Osteocyte (in vitro differentiated cells): ENCODE measurements at regions not wholly inside any gene's neighbourhood (a gene's known extent, or its start where the extent isn't known, plus 50 kb on each side); places are given as distances from the start of the nearest gene placed in this dataset.

Experiments used
- DNase-seq: peaks from one replicate; pipeline ENCODE4 v3.0.0; 2021; ENCODE audit warnings: mixed read lengths; ENCODE audit not compliant: unreplicated experiment; ENCODE audit errors: extremely low spot score
- H3K27ac Mint-ChIP-seq: one replicate; pipeline ENCODE4 v1.8.0; 2021; ENCODE audit warnings: mild to moderate bottlenecking, mixed read lengths; ENCODE audit not compliant: unreplicated experiment
- H3K27me3 Mint-ChIP-seq: one replicate; pipeline ENCODE4 v1.8.0; 2021; ENCODE audit warnings: mixed read lengths; ENCODE audit not compliant: unreplicated experiment
- H3K36me3 Mint-ChIP-seq: one replicate; pipeline ENCODE4 v1.8.0; 2021; ENCODE audit warnings: mixed read lengths; ENCODE audit not compliant: unreplicated experiment
- H3K4me1 Mint-ChIP-seq: one replicate; pipeline ENCODE4 v1.8.0; 2021; ENCODE audit warnings: mixed read lengths; ENCODE audit not compliant: unreplicated experiment
- H3K4me3 Mint-ChIP-seq: one replicate; pipeline ENCODE4 v1.8.0; 2021; ENCODE audit warnings: mild to moderate bottlenecking, moderate library complexity, mixed read lengths; ENCODE audit not compliant: unreplicated experiment
- H3K9me3 Mint-ChIP-seq: one replicate; pipeline ENCODE4 v1.8.0; 2021; ENCODE audit warnings: mixed read lengths; ENCODE audit not compliant: unreplicated experiment
- TF ChIP-seq, protein P1 (sequence below): fragments of 200-600 bp; sonication (generic); IDR thresholded peaks from 2 replicates; pipeline ENCODE4 v1.5.0; 2021; ENCODE audit warnings: antibody characterized with exemption, mild to moderate bottlenecking, moderate library complexity

DNA sequence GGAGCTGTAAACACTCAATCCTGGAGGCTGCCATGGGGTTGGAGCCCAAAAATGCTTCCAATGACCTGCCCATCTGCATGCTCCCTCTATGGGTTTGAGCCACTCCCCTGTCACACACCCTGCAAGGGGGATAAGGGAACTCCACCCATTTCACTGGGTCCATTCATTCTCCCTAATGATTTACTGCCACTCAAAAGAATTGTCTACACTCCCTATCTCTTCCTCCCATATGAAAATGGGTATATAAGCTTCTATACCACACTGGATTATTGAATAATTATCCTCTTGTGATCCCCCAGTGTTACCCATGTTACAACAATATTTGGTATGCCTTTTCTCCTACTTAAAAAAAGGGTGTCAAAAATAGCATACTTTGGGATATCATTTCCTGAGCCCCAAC lies 260.8 kb upstream of the CCDC196 start:
- H3K27me3 Mint-ChIP-seq = no peaks in the 10 kb centered on the region
- no peak overlapping the region for H3K4me3 Mint-ChIP-seq
- peaks cover 35% of the 10 kb centered on the region for H3K9me3 Mint-ChIP-seq
- no peak for DNase-seq
- no peak overlapping the region for H3K27ac Mint-ChIP-seq
- no peaks in the 10 kb centered on the region for H3K4me1 Mint-ChIP-seq
- TF ChIP-seq, protein P1, sequence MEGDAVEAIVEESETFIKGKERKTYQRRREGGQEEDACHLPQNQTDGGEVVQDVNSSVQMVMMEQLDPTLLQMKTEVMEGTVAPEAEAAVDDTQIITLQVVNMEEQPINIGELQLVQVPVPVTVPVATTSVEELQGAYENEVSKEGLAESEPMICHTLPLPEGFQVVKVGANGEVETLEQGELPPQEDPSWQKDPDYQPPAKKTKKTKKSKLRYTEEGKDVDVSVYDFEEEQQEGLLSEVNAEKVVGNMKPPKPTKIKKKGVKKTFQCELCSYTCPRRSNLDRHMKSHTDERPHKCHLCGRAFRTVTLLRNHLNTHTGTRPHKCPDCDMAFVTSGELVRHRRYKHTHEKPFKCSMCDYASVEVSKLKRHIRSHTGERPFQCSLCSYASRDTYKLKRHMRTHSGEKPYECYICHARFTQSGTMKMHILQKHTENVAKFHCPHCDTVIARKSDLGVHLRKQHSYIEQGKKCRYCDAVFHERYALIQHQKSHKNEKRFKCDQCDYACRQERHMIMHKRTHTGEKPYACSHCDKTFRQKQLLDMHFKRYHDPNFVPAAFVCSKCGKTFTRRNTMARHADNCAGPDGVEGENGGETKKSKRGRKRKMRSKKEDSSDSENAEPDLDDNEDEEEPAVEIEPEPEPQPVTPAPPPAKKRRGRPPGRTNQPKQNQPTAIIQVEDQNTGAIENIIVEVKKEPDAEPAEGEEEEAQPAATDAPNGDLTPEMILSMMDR = no peak
- H3K36me3 Mint-ChIP-seq = no peaks in the 10 kb centered on the region

DNA sequence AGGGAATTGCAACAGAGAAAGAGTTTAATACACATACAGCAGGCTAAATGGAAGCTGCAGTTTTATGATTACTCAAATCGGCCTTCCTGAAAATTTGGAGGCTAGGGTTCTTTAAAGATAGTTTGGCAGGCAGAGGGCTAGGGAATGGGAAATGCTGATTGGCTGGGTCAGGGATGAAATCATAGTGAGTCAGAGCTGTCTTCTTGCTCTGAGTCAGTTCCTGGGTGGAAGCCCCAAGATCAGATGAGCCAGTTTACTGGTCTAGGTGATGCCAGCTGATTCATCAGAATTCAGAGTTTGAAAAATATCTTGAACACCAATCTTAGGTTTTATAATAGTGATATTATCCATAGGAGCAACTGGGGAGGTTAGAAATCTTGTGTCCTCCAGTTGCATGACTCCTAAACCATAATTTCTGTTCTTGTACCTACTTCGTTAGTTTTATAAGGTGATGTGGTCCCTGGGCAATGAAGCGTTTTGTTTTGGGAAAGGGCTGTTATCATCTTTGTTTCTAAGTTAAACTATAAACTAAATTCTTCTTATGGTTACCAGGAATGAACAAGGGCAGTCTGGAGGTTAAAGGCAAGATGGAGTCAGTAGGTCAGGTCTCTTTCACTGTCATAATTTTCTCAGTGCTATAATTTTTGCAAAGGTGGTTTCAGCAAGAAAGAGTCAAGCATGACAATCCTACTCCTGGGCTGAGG lies 257.8 kb upstream of the CCDC196 start:
- H3K4me1 Mint-ChIP-seq = no peaks in the 10 kb centered on the region
- peaks cover 44% of the 10 kb centered on the region for H3K9me3 Mint-ChIP-seq
- TF ChIP-seq, protein P1 = no peak
- no peaks in the 10 kb centered on the region for H3K27me3 Mint-ChIP-seq
- H3K4me3 Mint-ChIP-seq = no peak overlapping the region
- DNase-seq = no peak
- no peak overlapping the region for H3K27ac Mint-ChIP-seq
- no peaks in the 10 kb centered on the region for H3K36me3 Mint-ChIP-seq

DNA sequence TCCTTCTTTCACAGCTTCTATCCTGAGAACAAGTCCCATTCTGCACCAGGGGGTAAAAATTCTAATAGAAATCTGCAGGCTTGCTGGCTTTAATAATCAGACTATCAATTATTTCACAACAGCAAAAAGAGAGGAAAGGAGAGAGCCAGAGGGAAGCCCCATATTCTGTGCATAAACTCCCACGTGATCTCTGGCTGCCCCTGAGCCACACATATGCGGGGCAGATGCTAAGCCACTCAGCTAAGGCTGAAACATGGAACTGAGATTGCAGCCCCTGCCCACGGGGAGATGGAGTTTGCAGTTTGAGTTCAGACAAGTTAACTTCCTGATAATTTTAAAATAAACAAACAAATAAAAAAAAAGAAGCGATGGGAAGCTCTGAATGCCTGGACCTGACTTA lies 254.4 kb upstream of the CCDC196 start:
- Mint-ChIP-seq H3K36me3 (no peaks in the 10 kb centered on the region), H3K4me3 (no peak overlapping the region), H3K4me1 (no peaks in the 10 kb centered on the region), H3K27ac (no peak overlapping the region), H3K9me3 (peaks cover 35% of the 10 kb centered on the region), H3K27me3 (no peaks in the 10 kb centered on the region)
- TF ChIP-seq, protein P1 = no peak
- DNase-seq = no peak

DNA sequence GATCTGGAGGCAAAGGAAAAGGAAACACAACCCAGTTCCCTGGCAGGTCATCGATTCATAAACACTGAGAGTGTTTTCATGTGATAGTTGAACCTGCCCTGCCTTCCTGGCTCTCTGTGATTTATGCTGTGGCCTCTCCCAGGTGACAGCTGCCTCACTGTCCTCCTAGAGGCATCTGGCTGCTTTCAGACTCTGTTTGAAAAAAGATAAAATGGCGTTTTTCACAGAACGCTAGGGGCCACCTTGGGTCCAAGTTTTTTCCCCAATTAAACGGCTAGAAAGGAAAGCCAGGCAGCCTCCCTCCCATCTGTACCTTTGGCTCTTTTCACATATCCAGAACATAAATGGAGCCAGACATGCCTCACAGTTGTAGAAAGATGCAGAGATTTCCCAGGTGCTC lies 252.6 kb upstream of the CCDC196 start:
- Mint-ChIP-seq H3K9me3 (peaks cover 18% of the 10 kb centered on the region), H3K27me3 (no peaks in the 10 kb centered on the region), H3K4me3 (no peak overlapping the region), H3K36me3 (no peaks in the 10 kb centered on the region), H3K4me1 (no peaks in the 10 kb centered on the region), H3K27ac (no peak overlapping the region)
- TF ChIP-seq, protein P1 = no peak
- no peak for DNase-seq

DNA sequence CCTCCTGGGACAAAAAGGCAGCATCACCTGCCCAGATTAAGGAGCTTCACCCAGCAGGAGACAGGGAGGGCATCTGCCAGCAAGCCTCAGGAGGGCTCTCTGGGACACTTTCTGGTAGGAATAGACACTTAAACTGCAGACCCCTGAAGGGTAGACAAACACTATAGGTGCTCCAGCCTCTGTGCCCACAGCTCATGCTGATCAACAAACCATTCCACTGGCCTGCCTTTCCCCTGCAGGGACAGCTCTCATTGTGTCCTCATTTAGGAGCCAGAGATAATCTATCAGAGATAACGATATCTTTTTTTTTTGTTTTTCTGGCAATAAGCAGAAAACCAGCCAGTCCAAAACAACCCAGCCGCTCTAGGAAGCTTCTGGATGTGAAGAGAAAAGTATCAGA lies 251.8 kb upstream of the CCDC196 start:
- Mint-ChIP-seq H3K27me3 (no peaks in the 10 kb centered on the region), H3K4me3 (no peak overlapping the region), H3K27ac (no peak overlapping the region), H3K36me3 (no peaks in the 10 kb centered on the region), H3K9me3 (peaks cover 19% of the 10 kb centered on the region), H3K4me1 (no peaks in the 10 kb centered on the region)
- TF ChIP-seq, protein P1 = no peak
- no peak for DNase-seq
